H1 (cell line): ENCODE measurements at regions not wholly inside any gene's neighbourhood (a gene's known extent, or its start where the extent isn't known, plus 50 kb on each side); places are given as distances from the start of the nearest gene placed in this dataset.

Experiments
- RXRA ChIP-seq: IDR thresholded peaks from 2 replicates; pipeline ENCODE4 v1.6.1; 2011; ENCODE audit warnings: low read depth, mild to moderate bottlenecking, low read length, moderate library complexity; ENCODE audit not compliant: insufficient read depth

DNA sequence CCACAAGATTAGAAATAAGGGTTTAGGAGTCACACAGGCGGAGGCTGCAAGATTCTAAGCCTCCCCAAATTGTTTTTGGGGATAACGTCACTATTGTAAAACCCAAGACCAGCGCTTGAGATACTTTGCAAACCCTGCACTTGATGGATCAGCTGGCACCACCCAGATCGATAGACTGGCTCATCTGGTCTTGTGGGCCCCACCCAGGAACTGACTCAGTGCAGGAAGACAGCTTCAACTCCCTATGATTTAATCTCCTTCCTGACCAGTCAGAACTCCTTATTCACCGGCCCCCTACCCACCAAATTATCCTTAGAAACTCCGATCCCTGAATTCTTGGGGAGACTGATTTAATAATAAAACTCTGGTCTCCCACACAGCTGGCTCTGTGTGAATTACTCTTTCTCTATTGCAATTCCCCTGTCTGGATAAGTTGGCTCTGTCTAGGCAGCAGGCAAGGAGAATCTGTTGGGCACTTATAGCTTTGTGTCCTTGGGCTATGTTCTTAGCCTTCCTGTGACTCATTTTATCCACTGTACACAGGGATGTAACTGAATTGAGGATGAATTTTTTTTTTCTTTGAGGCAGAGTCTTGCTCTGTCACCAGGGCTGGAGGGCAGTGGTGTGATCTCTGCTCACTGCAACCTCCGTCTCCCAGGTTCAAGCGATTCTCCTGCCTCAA, 64.4 kb upstream of the CARD11 start (continued):
- TF ChIP-seq RXRA, result no peak
